Stimulated activated naive CD8-positive, alpha-beta T cell treated with anti-CD3 and anti-CD28 coated beads, Interleukin-15, amount 100 ng/mL, for 72 hours (primary cell): ENCODE measurements at regions not wholly inside any gene's neighbourhood (a gene's known extent, or its start where the extent isn't known, plus 50 kb on each side); places are given as distances from the start of the nearest gene placed in this dataset.
"Not testable (repeated sequence)": the region's sequence is repeated elsewhere in the genome, so short reads cannot be mapped to it uniquely, and the experiment has no call there.

Experiments
- ATAC-seq: fragments of 150-1000 bp; cut with Tn5 transposase; 2 replicates; pipeline ENCODE4 v1.10.0; 2021; ENCODE audit warnings: mild to moderate bottlenecking, moderate library complexity
- DNase-seq, 2 donors: peaks; one replicate each; pipeline ENCODE4 v3.0.0; 2021 to 2022
- H3K27ac Mint-ChIP-seq, 2 donors: one replicate each; pipeline ENCODE4 v1.8.0; 2022; ENCODE audit warnings: mild to moderate bottlenecking in 2 of 2, mixed read lengths in 2 of 2, moderate library complexity in 2 of 2
- H3K27me3 Mint-ChIP-seq: one replicate; pipeline ENCODE4 v1.8.0; 2022; ENCODE audit warnings: mixed read lengths
- H3K4me1 Mint-ChIP-seq: one replicate; pipeline ENCODE4 v1.8.0; 2022; ENCODE audit warnings: mild to moderate bottlenecking, mixed read lengths
- H3K4me3 Mint-ChIP-seq, 2 donors: one replicate each; pipeline ENCODE4 v1.8.0; 2022; ENCODE audit warnings: mild to moderate bottlenecking in 2 of 2, mixed read lengths in 2 of 2, moderate library complexity in 1 of 2
- H3K9me3 Mint-ChIP-seq, 2 donors: one replicate each; pipeline ENCODE4 v1.8.0; 2022; ENCODE audit warnings: mixed read lengths in 2 of 2

DNA sequence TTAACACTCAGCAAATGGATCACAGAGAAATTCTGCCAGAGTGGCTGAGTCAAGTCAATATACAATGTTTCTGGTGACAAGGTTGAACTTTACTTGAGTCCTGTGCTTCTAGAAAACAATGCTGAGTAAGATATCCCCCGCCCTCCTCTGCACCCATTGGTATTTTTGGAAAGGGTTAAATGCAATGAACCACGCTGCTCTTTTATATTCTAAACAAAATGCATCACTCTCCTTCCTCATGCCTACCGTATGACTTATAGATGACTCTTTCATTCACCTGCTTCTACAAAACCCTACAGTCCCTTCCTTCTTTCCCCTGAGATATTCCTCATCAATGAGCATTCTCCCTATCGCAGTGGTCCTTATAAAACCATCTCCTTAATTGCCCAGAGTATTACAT lies 168.8 kb downstream of the TXNL1 start:
- peaks cover 14 to 16% of the 10 kb centered on the region in 2 donors for H3K9me3 Mint-ChIP-seq
- ATAC-seq (no peak), DNase-seq (no peak)
- H3K27ac Mint-ChIP-seq = no peak overlapping the region
- H3K27me3 Mint-ChIP-seq = no peaks in the 10 kb centered on the region
- no peaks in the 10 kb centered on the region for H3K4me1 Mint-ChIP-seq
- H3K4me3 Mint-ChIP-seq = no peak overlapping the region

GRCh38 chr18:56468396-56468795 lies 170.0 kb downstream of the TXNL1 start:
- H3K9me3 Mint-ChIP-seq = peaks cover 16 to 18% of the 10 kb centered on the region in 2 donors
- no peaks in the 10 kb centered on the region for H3K4me1 Mint-ChIP-seq
- H3K27me3 Mint-ChIP-seq = no peaks in the 10 kb centered on the region
- H3K4me3 Mint-ChIP-seq = no peak overlapping the region
- DNase-seq = no peak
- no peak overlapping the region for H3K27ac Mint-ChIP-seq
- ATAC-seq = no peak

GRCh38 chr18:56462276-56462675 lies 176.1 kb downstream of the TXNL1 start:
- Mint-ChIP-seq H3K27me3 (peaks cover 7% of the 10 kb centered on the region), H3K9me3 (peaks cover 18 to 26% of the 10 kb centered on the region in 2 donors), H3K4me1 (no peaks in the 10 kb centered on the region), H3K4me3 (no peak overlapping the region), H3K27ac (no peak overlapping the region)
- ATAC-seq (no peak), DNase-seq (no peak)

GRCh38 chr18:56461151-56461550 lies 177.2 kb downstream of the TXNL1 start:
- DNase-seq (no peak), ATAC-seq (no peak)
- peaks cover 7% of the 10 kb centered on the region for H3K27me3 Mint-ChIP-seq
- no peaks in the 10 kb centered on the region for H3K4me1 Mint-ChIP-seq
- no peak overlapping the region for H3K27ac Mint-ChIP-seq
- H3K4me3 Mint-ChIP-seq = no peak overlapping the region
- H3K9me3 Mint-ChIP-seq = peaks cover 18 to 26% of the 10 kb centered on the region in 2 donors

GRCh38 chr18:56460581-56460980 lies 177.8 kb downstream of the TXNL1 start:
- Mint-ChIP-seq H3K27ac (no peak overlapping the region), H3K4me3 (no peak overlapping the region), H3K9me3 (peaks cover 12 to 20% of the 10 kb centered on the region in 2 donors), H3K27me3 (peaks cover 7% of the 10 kb centered on the region), H3K4me1 (no peaks in the 10 kb centered on the region)
- ATAC-seq (no peak), DNase-seq (no peak)

- Mint-ChIP-seq H3K27me3 (peaks cover 7% of the 10 kb centered on the region), H3K9me3 (peaks cover 4 to 10% of the 10 kb centered on the region in 2 donors), H3K4me1 (no peaks in the 10 kb centered on the region), H3K4me3 (no peak overlapping the region), H3K27ac (no peak overlapping the region)
- no peak for ATAC-seq
- DNase-seq = no peak
These were observed 179.4 kb downstream of the TXNL1 start for GRCh38 chr18:56458770-56459712.

DNA sequence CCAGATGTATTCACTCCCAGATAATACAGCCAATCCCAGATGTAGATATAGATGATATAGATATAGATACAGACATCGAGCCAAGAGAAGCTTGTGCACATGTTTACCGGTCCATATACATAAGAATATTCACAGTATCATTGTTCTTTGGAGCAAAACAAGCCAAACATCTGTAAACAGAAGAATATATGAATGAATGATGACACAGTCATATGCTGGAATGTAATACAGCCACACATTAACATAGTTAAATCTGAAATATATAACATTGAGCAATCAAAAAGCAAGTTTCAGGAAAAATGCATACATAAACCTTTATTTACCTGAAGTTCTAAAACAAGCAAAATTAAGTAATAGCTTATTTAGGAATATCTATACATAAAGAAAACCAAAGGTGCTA lies 182.5 kb downstream of the TXNL1 start:
- Mint-ChIP-seq H3K4me1 (no peaks in the 10 kb centered on the region), H3K9me3 (no peaks in the 10 kb centered on the region), H3K4me3 (no peak overlapping the region), H3K27ac (no peak overlapping the region), H3K27me3 (peaks cover 7% of the 10 kb centered on the region)
- ATAC-seq = no peak
- no peak for DNase-seq

DNA sequence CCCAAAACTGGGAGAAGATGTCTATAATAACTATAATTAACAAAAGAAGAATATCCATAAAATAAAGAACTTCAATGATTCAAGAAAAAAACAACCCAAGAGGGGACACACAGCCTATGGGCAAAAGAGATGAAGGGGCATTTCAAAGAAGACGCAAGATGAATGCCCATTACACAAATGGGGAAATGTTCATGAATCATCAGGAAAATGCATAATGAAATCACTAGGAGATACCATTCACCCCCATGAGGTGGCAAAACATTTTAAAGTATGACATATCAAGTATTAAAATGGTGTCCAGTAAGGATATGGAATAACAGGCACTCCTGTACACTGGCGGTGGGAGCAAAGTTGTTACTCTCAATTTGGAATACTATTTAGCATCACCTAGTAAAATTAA lies 183.3 kb downstream of the TXNL1 start:
- ATAC-seq = no peak
- no peak for DNase-seq
- Mint-ChIP-seq H3K4me1 (no peaks in the 10 kb centered on the region), H3K4me3 (no peak overlapping the region), H3K27me3 (peaks cover 7% of the 10 kb centered on the region), H3K9me3 (no peaks in the 10 kb centered on the region), H3K27ac (no peak overlapping the region)

DNA sequence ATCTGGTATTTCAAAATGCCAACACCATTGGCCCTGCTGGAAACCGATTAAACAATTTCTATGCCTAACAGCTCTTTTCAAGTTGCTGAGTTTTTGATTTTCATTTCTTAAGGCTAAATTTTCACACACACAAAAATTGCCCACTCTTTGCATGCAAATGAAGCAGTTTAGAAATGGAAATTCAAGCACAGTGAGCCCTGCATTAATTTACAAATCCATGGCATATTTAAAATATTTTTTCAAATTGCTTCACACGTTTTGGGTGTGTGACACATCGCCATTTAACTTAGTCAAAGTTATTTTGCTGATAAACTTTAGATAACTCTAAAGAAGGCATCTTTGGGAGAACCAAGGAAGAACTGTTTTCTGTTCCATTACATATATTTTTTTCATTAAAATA lies 184.8 kb downstream of the TXNL1 start:
- Mint-ChIP-seq H3K4me3 (no peak overlapping the region), H3K27me3 (peaks cover under 1% of the 10 kb centered on the region), H3K27ac (no peak overlapping the region), H3K9me3 (no peaks in the 10 kb centered on the region), H3K4me1 (no peaks in the 10 kb centered on the region)
- DNase-seq (no peak), ATAC-seq (no peak)

GRCh38 chr18:56451188-56451587 lies 187.2 kb downstream of the TXNL1 start:
- Mint-ChIP-seq H3K4me1 (no peaks in the 10 kb centered on the region), H3K27me3 (peaks cover 10% of the 10 kb centered on the region), H3K4me3 (no peak overlapping the region), H3K9me3 (no peaks in the 10 kb centered on the region), H3K27ac (no peak overlapping the region)
- ATAC-seq (no peak), DNase-seq (no peak)

DNA sequence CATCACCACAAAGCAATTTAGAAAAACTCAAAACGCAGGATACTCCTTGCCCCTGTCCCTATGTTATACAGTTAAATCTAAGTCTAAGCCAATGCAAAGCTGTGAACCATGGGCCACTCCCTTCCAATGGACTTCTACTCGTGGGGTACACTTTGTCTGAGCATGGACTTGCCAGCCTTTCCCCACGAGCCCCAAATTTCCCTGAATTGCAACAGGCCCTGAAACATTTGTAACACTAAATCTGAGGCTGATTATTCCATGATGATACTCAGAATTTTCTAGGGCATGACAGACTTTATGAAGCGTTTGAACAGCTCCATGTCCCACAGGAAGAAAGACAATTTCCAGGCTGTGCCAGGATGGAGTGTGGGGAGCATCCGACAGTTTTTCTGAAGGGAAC lies 189.6 kb downstream of the TXNL1 start:
- DNase-seq (no peak), ATAC-seq (no peak)
- no peak overlapping the region for H3K27ac Mint-ChIP-seq
- no peak overlapping the region for H3K4me3 Mint-ChIP-seq
- H3K9me3 Mint-ChIP-seq = no peaks in the 10 kb centered on the region
- H3K27me3 Mint-ChIP-seq = peaks cover 10% of the 10 kb centered on the region
- no peaks in the 10 kb centered on the region for H3K4me1 Mint-ChIP-seq

GRCh38 chr18:56445422-56445821 lies 193.0 kb downstream of the TXNL1 start:
- ATAC-seq (no peak), DNase-seq (no peak)
- H3K27me3 Mint-ChIP-seq = peaks cover 10% of the 10 kb centered on the region
- H3K9me3 Mint-ChIP-seq = peaks cover 0 to 1% of the 10 kb centered on the region in 2 donors
- no peak overlapping the region for H3K4me3 Mint-ChIP-seq
- H3K27ac Mint-ChIP-seq = no peak overlapping the region
- no peaks in the 10 kb centered on the region for H3K4me1 Mint-ChIP-seq

DNA sequence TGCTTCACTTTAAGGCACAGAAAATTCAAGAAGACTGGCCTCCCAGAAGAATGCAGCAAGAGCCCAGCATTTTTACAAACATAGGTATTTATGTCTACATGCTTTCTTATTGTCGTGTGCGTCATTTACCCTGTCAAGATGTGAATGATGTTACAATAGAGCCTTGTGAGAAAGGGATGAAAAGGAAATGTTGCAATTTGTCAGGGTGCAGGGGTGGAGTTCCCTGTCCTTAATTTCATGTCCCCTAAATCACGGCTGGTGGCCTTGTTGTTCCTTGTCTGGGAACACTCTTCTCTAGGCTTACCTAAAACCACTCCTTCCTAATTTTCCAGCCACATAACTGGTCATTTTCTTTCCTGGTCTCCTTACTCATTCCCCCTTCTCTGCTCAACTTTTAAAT lies 194.2 kb downstream of the TXNL1 start:
- H3K9me3 Mint-ChIP-seq = peaks cover 0 to 7% of the 10 kb centered on the region in 2 donors
- H3K4me1 Mint-ChIP-seq = no peaks in the 10 kb centered on the region
- H3K27ac Mint-ChIP-seq = no peak overlapping the region
- DNase-seq (no peak), ATAC-seq (no peak)
- H3K4me3 Mint-ChIP-seq = no peak overlapping the region
- peaks cover 10% of the 10 kb centered on the region for H3K27me3 Mint-ChIP-seq

DNA sequence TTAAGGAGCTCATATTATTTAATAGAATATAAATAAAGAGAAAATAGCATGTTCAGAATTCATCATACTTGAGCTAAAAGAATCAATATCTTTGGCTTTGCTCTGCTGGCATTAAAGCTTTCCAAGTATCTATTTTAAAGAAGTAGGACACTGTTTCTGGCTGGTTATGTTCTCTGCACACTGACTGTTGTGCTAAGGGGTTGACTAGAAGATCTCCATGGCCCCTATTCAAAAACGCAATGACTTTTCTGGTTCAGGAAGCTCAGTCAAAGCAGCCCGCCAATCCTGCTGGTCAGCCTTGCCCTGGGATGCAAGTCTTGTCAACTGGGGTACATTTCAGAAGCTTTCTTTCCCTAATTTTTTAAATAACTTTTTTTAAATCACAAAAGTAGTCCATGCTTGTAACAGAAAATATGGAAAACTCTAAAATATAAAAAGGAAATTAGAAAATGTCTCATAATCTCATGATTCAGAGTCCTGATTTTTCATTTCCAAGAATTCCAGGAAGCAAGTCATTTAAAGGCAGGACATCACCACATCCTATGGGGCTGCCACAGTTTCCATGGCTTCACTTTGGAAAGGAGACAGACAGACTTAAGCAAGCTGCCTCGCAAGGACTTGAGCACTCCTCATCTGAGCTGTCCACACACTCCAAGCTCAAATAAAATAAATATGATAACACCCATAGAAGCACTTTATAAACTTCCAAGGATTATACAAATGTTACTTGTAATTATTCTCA lies 195.1 kb downstream of the TXNL1 start:
- Mint-ChIP-seq H3K9me3 (peaks cover 0 to 7% of the 10 kb centered on the region in 2 donors), H3K27me3 (peaks cover 6% of the 10 kb centered on the region), H3K27ac (no peak overlapping the region), H3K4me1 (no peaks in the 10 kb centered on the region), H3K4me3 (no peak overlapping the region)
- ATAC-seq = no peak
- no peak for DNase-seq

GRCh38 chr18:56438480-56438879 lies 199.9 kb downstream of the TXNL1 start:
- ATAC-seq, H3K4me1 Mint-ChIP-seq, DNase-seq, H3K27ac Mint-ChIP-seq, H3K9me3 Mint-ChIP-seq, H3K27me3 Mint-ChIP-seq, H3K4me3 Mint-ChIP-seq: not testable (repeated sequence)

GRCh38 chr18:56436651-56437050 lies 201.7 kb downstream of the TXNL1 start:
- Mint-ChIP-seq H3K4me3 (no peak overlapping the region), H3K27me3 (no peaks in the 10 kb centered on the region), H3K9me3 (peaks cover 4 to 7% of the 10 kb centered on the region in 2 donors), H3K27ac (no peak overlapping the region), H3K4me1 (no peaks in the 10 kb centered on the region)
- no peak for ATAC-seq
- no peak for DNase-seq
